ENCODE measurements at regions not wholly inside any gene's neighbourhood (a gene's known extent, or its start where the extent isn't known, plus 50 kb on each side); places are given as distances from the start of the nearest gene placed in this dataset.

- no peak for DNase-seq (ENCODE audit: low spot score)
- TF ChIP-seq EGR1 (IDR thresholded peaks at IDR 0.05; ENCODE audit: low read depth in 2 of 2), result no peak
- no peak for TF ChIP-seq MAX (IDR thresholded peaks at IDR 0.05)
- TF ChIP-seq HNF4G (IDR thresholded peaks at IDR 0.05), result no peak
- no peak for TF ChIP-seq SP1 (IDR thresholded peaks at IDR 0.05)
- TF ChIP-seq YY1 (IDR thresholded peaks at IDR 0.05), result no peak
- no peak for TF ChIP-seq GABPA (IDR thresholded peaks at IDR 0.05 in 1 of 2, conservative IDR thresholded peaks at IDR 0.05 in 1 of 2)
- no peak for TF ChIP-seq CTCF (IDR thresholded peaks at IDR 0.05; ENCODE audit: low read depth, low read length, missing input control)
- TF ChIP-seq HNF4A (conservative IDR thresholded peaks at IDR 0.05), result no peak
- no peak overlapping the region for H3K9ac ChIP-seq (ENCODE audit: low read depth in 1 of 2, low read length in 2 of 2)
- H3K27ac ChIP-seq (ENCODE audit: low read depth in 1 of 2, low read length in 2 of 2), result no peak overlapping the region
- no peaks in the 10 kb centered on the region for H3K36me3 ChIP-seq (ENCODE audit: control insufficient read depth in 4 of 4, insufficient read depth in 3 of 4, low read depth in 1 of 4, low read length in 3 of 4)
- no peaks in the 10 kb centered on the region for H3K9me3 ChIP-seq (ENCODE audit: control insufficient read depth in 4 of 4, low read length in 3 of 4)
- H3K27me3 ChIP-seq (ENCODE audit: control insufficient read depth in 4 of 4, insufficient read depth in 4 of 4, low read length in 3 of 4), result no peaks in the 10 kb centered on the region
- WGBS, result 86% methylated on average over 2 of the region's 2 CpGs
- no peak overlapping the region for H3K4me3 ChIP-seq (ENCODE audit: low read depth in 1 of 3, low read length in 3 of 3)
- no peaks in the 10 kb centered on the region for H3K4me1 ChIP-seq (ENCODE audit: control insufficient read depth in 4 of 4, insufficient read depth in 4 of 4, low read length in 3 of 4)
Measured at GRCh38 chr5:167861928-167862426, 429.5 kb upstream of the WWC1 start.

GRCh38 chr5:167863883-167864282 lies 427.6 kb upstream of the WWC1 start:
- Histone ChIP-seq H3K4me1 (ENCODE audit: control insufficient read depth in 4 of 4, insufficient read depth in 4 of 4, low read length in 3 of 4) (no peaks in the 10 kb centered on the region), H3K27me3 (ENCODE audit: control insufficient read depth in 4 of 4, insufficient read depth in 4 of 4, low read length in 3 of 4) (no peaks in the 10 kb centered on the region), H3K27ac (ENCODE audit: low read depth in 1 of 2, low read length in 2 of 2) (no peak overlapping the region), H3K36me3 (ENCODE audit: control insufficient read depth in 4 of 4, insufficient read depth in 3 of 4, low read depth in 1 of 4, low read length in 3 of 4) (no peaks in the 10 kb centered on the region), H3K9me3 (ENCODE audit: control insufficient read depth in 4 of 4, low read length in 3 of 4) (no peaks in the 10 kb centered on the region), H3K9ac (ENCODE audit: low read depth in 1 of 2, low read length in 2 of 2) (no peak overlapping the region), H3K4me3 (ENCODE audit: low read depth in 1 of 3, low read length in 3 of 3) (no peak overlapping the region)
- no peak for DNase-seq (ENCODE audit: low spot score)
- TF ChIP-seq CTCF (IDR thresholded peaks at IDR 0.05; ENCODE audit: low read depth, low read length, missing input control) (no peak), RAD21 (IDR thresholded peaks at IDR 0.05) (no peak), HNF4A (conservative IDR thresholded peaks at IDR 0.05) (no peak)
- WGBS, result 47% methylated on average over 2 of the region's 2 CpGs

- no peak for DNase-seq (ENCODE audit: low spot score)
- Histone ChIP-seq H3K27me3 (ENCODE audit: control insufficient read depth in 4 of 4, insufficient read depth in 4 of 4, low read length in 3 of 4) (no peaks in the 10 kb centered on the region), H3K9me3 (ENCODE audit: control insufficient read depth in 4 of 4, low read length in 3 of 4) (no peaks in the 10 kb centered on the region), H3K4me1 (ENCODE audit: control insufficient read depth in 4 of 4, insufficient read depth in 4 of 4, low read length in 3 of 4) (no peaks in the 10 kb centered on the region), H3K9ac (ENCODE audit: low read depth in 1 of 2, low read length in 2 of 2) (no peak overlapping the region), H3K36me3 (ENCODE audit: control insufficient read depth in 4 of 4, insufficient read depth in 3 of 4, low read depth in 1 of 4, low read length in 3 of 4) (no peaks in the 10 kb centered on the region), H3K4me3 (ENCODE audit: low read depth in 1 of 3, low read length in 3 of 3) (no peak overlapping the region), H3K27ac (ENCODE audit: low read depth in 1 of 2, low read length in 2 of 2) (no peak overlapping the region)
- 82% methylated on average over 6 of the region's 6 CpGs for WGBS
- TF ChIP-seq RXRA (IDR thresholded peaks at IDR 0.05), result no peak
- TF ChIP-seq MAX (IDR thresholded peaks at IDR 0.05), result no peak
- no peak for TF ChIP-seq CTCF (IDR thresholded peaks at IDR 0.05; ENCODE audit: low read depth, low read length, missing input control)
- no peak for TF ChIP-seq SP1 (IDR thresholded peaks at IDR 0.05)
- no peak for TF ChIP-seq ATF3 (IDR thresholded peaks at IDR 0.05)
- TF ChIP-seq YY1 (IDR thresholded peaks at IDR 0.05), result no peak
- TF ChIP-seq NR2F2 (IDR thresholded peaks at IDR 0.05), result no peak
- no peak for TF ChIP-seq REST (IDR thresholded peaks at IDR 0.05)
- no peak for TF ChIP-seq GABPA (IDR thresholded peaks at IDR 0.05 in 1 of 2, conservative IDR thresholded peaks at IDR 0.05 in 1 of 2)
- TF ChIP-seq FOXA1 (IDR thresholded peaks at IDR 0.05), result no peak
- no peak for TF ChIP-seq HNF4G (IDR thresholded peaks at IDR 0.05)
Measured at GRCh38 chr5:167864801-167865200, 426.6 kb upstream of the WWC1 start.

Measured in liver (tissue), 8 donors.